Lower lobe of right lung (tissue), 2 donors: ENCODE measurements at regions not wholly inside any gene's neighbourhood (a gene's known extent, or its start where the extent isn't known, plus 50 kb on each side); places are given as distances from the start of the nearest gene placed in this dataset.

Source experiments
- ATAC-seq, 2 donors: fragments of 200-7000 bp; cut with Tn5 transposase; one replicate each; pipeline ENCODE4 v1.9.1; 2020 to 2022; ENCODE audit warnings: mild to moderate bottlenecking in 2 of 2, moderate library complexity in 2 of 2
- DNase-seq: peaks from one replicate; pipeline ENCODE4 v3.0.0-alpha.2; 2020
- H3K27ac ChIP-seq: fragments of 200-600 bp; one replicate; pipeline ENCODE4 v1.8.0; 2022
- H3K27me3 ChIP-seq: fragments of 200-600 bp; one replicate; pipeline ENCODE4 v1.8.0; 2022; ENCODE audit warnings: low read depth
- H3K36me3 ChIP-seq: fragments of 200-600 bp; one replicate; pipeline ENCODE4 v1.8.0; 2022; ENCODE audit warnings: mild to moderate bottlenecking
- H3K4me1 ChIP-seq: fragments of 200-600 bp; one replicate; pipeline ENCODE4 v1.8.0; 2022
- H3K4me3 ChIP-seq: fragments of 200-600 bp; one replicate; pipeline ENCODE4 v1.8.0; 2022; ENCODE audit warnings: mild to moderate bottlenecking
- H3K9me3 ChIP-seq: fragments of 200-600 bp; one replicate; pipeline ENCODE4 v1.8.0; 2022
- CTCF ChIP-seq: fragments of 200-600 bp; IDR thresholded peaks from one replicate; pipeline ENCODE4 v1.8.0; 2022; ENCODE audit warnings: antibody characterized with exemption, mild to moderate bottlenecking
- intact Hi-C: fragments of 100-400 bp; cut with DNase I; formaldehyde crosslinking; loops from one replicate; pipeline ENCODE4 v1.11.0; 2022
- donor health status: DM: no; HTN: yes; CAD: no; lungs with severe emphysema.

GRCh38 chr5:173475780-173476179, 140.7 kb downstream of the BOD1 start:
- no peak overlapping the region for H3K27ac ChIP-seq
- peaks cover 9% of the 10 kb centered on the region for H3K27me3 ChIP-seq
- DNase-seq = no peak
- intact Hi-C loops = no loop called here
- no peak for TF ChIP-seq CTCF
- peaks cover 6% of the 10 kb centered on the region for H3K4me1 ChIP-seq
- H3K36me3 ChIP-seq = no peaks in the 10 kb centered on the region
- no peak for ATAC-seq
- no peak overlapping the region for H3K4me3 ChIP-seq
- no peaks in the 10 kb centered on the region for H3K9me3 ChIP-seq

GRCh38 chr5:173474881-173475287, 141.6 kb downstream of the BOD1 start:
- Histone ChIP-seq H3K27me3 (no peaks in the 10 kb centered on the region), H3K4me3 (no peak overlapping the region), H3K27ac (no peak overlapping the region), H3K36me3 (no peaks in the 10 kb centered on the region), H3K9me3 (no peaks in the 10 kb centered on the region), H3K4me1 (peaks cover 6% of the 10 kb centered on the region)
- no peak for TF ChIP-seq CTCF
- intact Hi-C loops = no loop called here
- ATAC-seq (no peak), DNase-seq (no peak)

GRCh38 chr5:173473288-173473687, 143.2 kb downstream of the BOD1 start:
- Histone ChIP-seq H3K27me3 (no peaks in the 10 kb centered on the region), H3K36me3 (no peaks in the 10 kb centered on the region), H3K27ac (peak overlapping the region; percentile 25), H3K9me3 (no peaks in the 10 kb centered on the region), H3K4me3 (no peak overlapping the region), H3K4me1 (peaks cover 6% of the 10 kb centered on the region)
- TF ChIP-seq CTCF = no peak
- intact Hi-C loops = no loop called here
- ATAC-seq (no peak), DNase-seq (no peak)

- no peaks in the 10 kb centered on the region for H3K27me3 ChIP-seq
- H3K4me1 ChIP-seq = peaks cover 6% of the 10 kb centered on the region
- no peak for TF ChIP-seq CTCF
- H3K27ac ChIP-seq = peak overlapping the region; percentile 25
- no peak overlapping the region for H3K4me3 ChIP-seq
- no peaks in the 10 kb centered on the region for H3K36me3 ChIP-seq
- DNase-seq = no peak
- intact Hi-C loops = no loop called here
- no peaks in the 10 kb centered on the region for H3K9me3 ChIP-seq
- peak in 1 of 2 donors; percentile 42 for ATAC-seq
Observed at GRCh38 chr5:173472784-173473278, 143.6 kb downstream of the BOD1 start.

- intact Hi-C loops = no loop called here
- no peak for DNase-seq
- peak; percentile 72 to 82 for ATAC-seq
Observed at GRCh38 chr5:173472164-173472563, 143.9 kb upstream of the STC2 start.

More at GRCh38 chr5:173472164-173472563, 143.9 kb upstream of the STC2 start:
- Histone ChIP-seq H3K9me3 (no peaks in the 10 kb centered on the region), H3K36me3 (no peaks in the 10 kb centered on the region), H3K4me3 (no peak overlapping the region), H3K4me1 (peaks cover 6% of the 10 kb centered on the region), H3K27me3 (no peaks in the 10 kb centered on the region), H3K27ac (peak overlapping the region; percentile 56)
- TF ChIP-seq CTCF = no peak
